ENCODE measurements at regions not wholly inside any gene's neighbourhood (a gene's known extent, or its start where the extent isn't known, plus 50 kb on each side); places are given as distances from the start of the nearest gene placed in this dataset.

DNA sequence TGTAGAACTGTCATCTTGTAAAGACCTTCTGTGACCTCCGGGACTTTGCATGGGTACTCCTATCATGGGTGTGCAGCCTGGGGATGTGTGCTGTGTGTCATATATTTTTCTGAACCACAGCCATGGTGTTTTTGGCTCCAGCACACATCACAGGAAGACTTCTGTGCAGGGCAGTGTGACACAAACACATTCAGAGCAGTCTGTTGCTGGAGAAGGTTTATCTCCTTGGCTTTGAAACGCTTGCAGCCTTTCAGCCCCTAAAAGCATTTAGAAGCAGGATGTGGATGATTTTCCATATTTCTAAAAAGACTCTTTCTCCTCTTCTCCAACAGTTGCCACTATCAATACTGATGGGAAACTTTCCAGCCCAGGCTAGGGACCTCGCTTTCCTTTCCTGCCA is 221.6 kb upstream of the FOXA2 start:
- no peak for DNase-seq (ENCODE audit: low read depth, low spot score)
- TF ChIP-seq, protein P1, sequence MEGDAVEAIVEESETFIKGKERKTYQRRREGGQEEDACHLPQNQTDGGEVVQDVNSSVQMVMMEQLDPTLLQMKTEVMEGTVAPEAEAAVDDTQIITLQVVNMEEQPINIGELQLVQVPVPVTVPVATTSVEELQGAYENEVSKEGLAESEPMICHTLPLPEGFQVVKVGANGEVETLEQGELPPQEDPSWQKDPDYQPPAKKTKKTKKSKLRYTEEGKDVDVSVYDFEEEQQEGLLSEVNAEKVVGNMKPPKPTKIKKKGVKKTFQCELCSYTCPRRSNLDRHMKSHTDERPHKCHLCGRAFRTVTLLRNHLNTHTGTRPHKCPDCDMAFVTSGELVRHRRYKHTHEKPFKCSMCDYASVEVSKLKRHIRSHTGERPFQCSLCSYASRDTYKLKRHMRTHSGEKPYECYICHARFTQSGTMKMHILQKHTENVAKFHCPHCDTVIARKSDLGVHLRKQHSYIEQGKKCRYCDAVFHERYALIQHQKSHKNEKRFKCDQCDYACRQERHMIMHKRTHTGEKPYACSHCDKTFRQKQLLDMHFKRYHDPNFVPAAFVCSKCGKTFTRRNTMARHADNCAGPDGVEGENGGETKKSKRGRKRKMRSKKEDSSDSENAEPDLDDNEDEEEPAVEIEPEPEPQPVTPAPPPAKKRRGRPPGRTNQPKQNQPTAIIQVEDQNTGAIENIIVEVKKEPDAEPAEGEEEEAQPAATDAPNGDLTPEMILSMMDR (IDR thresholded peaks at IDR 0.05; ENCODE audit: insufficient read depth, low read length, missing control alignments), result no peak
- ChIA-PET CTCF (no interaction called here), POLR2A (no interaction called here)
- H3K4me3 ChIP-seq (ENCODE audit: low read depth, low read length), result no peak overlapping the region

DNA sequence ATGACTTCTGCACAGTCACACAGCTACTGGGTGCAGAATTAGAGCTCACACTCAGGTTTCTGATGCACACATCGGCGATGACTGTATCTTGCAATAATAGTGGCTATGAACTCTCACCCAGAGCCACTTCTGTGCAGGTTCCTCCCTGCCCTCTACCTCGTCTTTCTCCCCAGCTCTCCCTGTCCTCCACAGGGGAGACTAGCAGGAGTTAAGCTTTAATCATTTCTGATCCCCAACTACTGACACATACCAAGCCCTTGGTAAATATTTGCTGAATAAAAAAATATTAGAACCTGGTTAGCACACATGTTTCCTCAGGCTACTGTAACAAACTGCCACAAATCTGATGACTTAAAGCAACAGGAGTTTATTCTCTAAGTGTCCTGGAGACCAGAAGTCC is 222.7 kb upstream of the FOXA2 start:
- ChIA-PET POLR2A (no interaction called here), CTCF (no interaction called here)
- no peak overlapping the region for H3K4me3 ChIP-seq (ENCODE audit: low read depth, low read length)
- TF ChIP-seq, protein P1 (IDR thresholded peaks at IDR 0.05; ENCODE audit: insufficient read depth, low read length, missing control alignments), result no peak
- no peak for DNase-seq (ENCODE audit: low read depth, low spot score)

DNA sequence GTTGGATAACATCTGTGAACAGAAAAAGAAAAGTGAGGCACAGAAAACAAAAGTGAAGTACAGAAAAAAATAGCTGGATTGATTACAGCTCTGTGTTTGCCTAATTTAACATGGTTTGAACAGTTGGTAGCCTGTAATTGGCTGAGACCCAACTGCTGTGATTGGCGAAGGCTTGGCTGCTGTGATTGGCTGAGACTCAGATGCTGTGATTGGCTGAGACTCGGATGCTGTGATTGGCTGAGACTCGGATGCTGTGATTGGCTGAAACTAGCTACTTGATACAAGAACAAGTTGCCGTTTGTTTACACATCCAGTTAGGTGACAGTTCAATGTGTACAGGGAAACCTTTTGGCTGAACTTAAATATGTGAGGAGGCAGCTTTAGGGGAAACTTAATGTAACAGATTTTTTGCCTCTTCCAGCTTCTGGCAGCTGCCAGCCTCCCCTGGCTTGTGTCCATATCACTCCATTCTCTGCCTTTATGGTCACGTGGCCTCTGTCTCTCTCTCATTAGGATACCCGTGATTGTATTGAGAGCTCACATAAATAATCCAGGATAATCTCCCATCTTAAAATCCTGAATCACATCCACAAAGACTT is 223.4 kb upstream of the FOXA2 start:
- H3K4me3 ChIP-seq (ENCODE audit: low read depth, low read length), result no peak overlapping the region
- ChIA-PET CTCF (interaction anchor here (1.4 kb wide), 1 partner anchor 14 kb away, joined by 3 read pairs; no protein-coding TSS in a partner anchor), POLR2A (no interaction called here)
- DNase-seq (ENCODE audit: low read depth, low spot score), result no peak
- TF ChIP-seq, protein P1 (IDR thresholded peaks at IDR 0.05; ENCODE audit: insufficient read depth, low read length, missing control alignments), result no peak

DNA sequence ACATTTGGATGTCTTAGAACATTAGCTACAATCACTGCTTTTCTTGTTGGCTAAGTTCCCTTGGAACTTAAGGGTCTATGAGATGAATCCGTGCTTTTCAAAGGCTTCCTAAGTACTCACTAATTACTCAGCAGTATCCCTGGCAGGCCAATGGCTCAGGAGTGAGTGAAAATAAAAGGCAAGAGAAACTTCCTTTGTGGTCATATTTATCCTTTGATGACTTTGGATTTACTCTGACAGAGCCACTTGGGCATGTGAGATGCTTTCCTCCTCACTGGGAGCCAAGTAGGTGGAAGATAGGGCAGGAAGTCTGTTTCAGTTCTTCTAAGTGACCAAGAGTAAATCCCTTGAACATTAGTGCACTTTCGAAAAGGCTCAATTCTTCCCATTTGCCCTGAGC is 224.3 kb upstream of the FOXA2 start:
- no peak overlapping the region for H3K4me3 ChIP-seq (ENCODE audit: low read depth, low read length)
- DNase-seq (ENCODE audit: low read depth, low spot score), result no peak
- ChIA-PET POLR2A (no interaction called here), CTCF (interaction anchor here (1.4 kb wide), 1 partner anchor 14 kb away, joined by 3 read pairs; no protein-coding TSS in a partner anchor)
- TF ChIP-seq, protein P1 (IDR thresholded peaks at IDR 0.05; ENCODE audit: insufficient read depth, low read length, missing control alignments), result no peak

DNA sequence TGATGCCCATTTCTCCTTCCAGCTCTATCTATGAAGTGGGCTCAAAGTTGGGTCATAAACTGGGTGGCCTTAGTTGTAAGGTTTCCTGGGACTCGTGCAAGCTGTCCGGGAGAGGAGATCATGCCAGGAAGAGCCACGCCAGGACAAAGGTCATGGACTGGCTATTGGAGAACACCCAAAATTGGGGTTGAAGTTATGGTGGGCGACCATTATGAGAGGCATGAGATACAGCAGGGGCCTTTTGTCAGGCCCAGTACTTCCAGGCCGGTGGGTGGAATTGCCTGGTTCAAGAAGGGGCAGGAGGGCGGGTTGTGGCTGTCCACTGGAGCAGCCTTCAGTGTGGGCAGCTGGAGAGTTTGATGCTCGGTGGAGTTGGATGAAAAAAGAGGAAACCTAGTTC is 225.1 kb upstream of the SSTR4 start:
- ChIA-PET POLR2A (interaction anchor here (0.9 kb wide), 1 partner anchor 24 kb away, joined by 3 read pairs; no protein-coding TSS in a partner anchor), CTCF (no interaction called here)
- no peak overlapping the region for H3K4me3 ChIP-seq (ENCODE audit: low read depth, low read length)
- no peak for DNase-seq (ENCODE audit: low read depth, low spot score)
- TF ChIP-seq, protein P1 (IDR thresholded peaks at IDR 0.05; ENCODE audit: insufficient read depth, low read length, missing control alignments), result no peak

DNA sequence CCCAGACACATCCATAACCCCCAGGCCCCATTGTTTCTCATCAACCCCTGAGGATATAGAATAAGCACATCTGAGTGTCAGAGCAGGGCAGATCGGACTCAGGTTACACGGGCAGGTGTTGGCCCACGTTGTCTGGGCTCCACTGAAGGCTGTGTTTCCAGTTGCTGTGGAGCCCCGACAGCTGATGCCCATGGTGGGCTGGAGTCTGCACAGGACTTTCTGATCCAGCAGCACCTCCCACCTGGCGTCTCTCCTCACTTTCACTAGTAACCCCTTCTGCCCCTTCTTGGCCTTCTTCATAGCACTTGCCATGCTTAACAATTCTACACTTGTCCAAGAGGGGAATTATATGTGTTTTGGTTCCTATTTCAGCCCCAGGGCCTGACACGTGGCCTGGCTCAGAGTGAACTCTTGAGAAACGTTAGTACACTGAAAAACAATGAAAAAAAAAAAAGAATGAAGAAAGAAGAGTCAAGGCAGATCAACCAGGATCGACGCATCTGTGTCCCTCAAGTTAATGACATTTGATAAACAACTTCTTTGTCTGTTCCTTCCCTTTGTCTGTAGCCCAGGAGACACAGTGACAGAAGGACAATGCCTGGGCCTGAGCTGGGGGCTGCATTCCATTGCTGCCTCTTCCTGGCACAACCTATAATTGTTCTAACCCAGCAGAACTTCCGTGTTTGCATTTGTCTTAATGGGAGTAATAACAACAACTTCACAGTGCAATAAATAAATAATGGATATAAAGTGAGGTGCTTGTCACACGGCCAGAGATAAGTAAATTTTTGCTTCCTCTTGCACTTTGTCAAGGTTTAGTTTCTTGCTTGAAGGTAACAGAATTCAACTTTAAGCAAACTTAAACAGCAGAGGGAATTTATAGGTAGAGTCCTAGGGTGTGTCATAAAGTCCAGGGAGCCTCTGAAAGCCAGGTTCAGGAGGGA is 224.2 kb upstream of the SSTR4 start:
- TF ChIP-seq, protein P1 (IDR thresholded peaks at IDR 0.05; ENCODE audit: insufficient read depth, low read length, missing control alignments), result no peak
- CTCF ChIA-PET, result no interaction called here
- POLR2A ChIA-PET, result no interaction called here
- no peak for DNase-seq (ENCODE audit: low read depth, low spot score)
- H3K4me3 ChIP-seq (ENCODE audit: low read depth, low read length), result no peak overlapping the region

All from AG04449 (cell line).